DMS153 (cell line): ENCODE measurements at regions not wholly inside any gene's neighbourhood (a gene's known extent, or its start where the extent isn't known, plus 50 kb on each side); places are given as distances from the start of the nearest gene placed in this dataset.

ENCODE experiments used
- DNase-seq: peaks from one replicate; lab custom pipeline; 2025; lab: John Stamatoyannopoulos, UW

- DNase-seq = no peak
Measured at GRCh38 chr6:14660806-14661579, 543.4 kb downstream of the CD83 start.

- no peak for DNase-seq
Measured at GRCh38 chr6:14661691-14662090, 544.1 kb downstream of the CD83 start.

GRCh38 chr6:14664112-14664601 lies 546.6 kb downstream of the CD83 start:
- DNase-seq = peak; percentile 28

- peak; percentile 34 for DNase-seq
Measured at GRCh38 chr6:14664621-14665315, 547.2 kb downstream of the CD83 start.

GRCh38 chr6:14665827-14666724 lies 548.5 kb downstream of the CD83 start:
- no peak for DNase-seq

- DNase-seq = no peak
Measured at GRCh38 chr6:14670806-14671205, 553.2 kb downstream of the CD83 start.

- no peak for DNase-seq
Measured at GRCh38 chr6:14671261-14671681, 553.7 kb downstream of the CD83 start.

GRCh38 chr6:14671937-14672336 lies 554.4 kb downstream of the CD83 start:
- DNase-seq = no peak

GRCh38 chr6:14673201-14673600 lies 555.6 kb downstream of the CD83 start:
- DNase-seq = no peak

- DNase-seq = no peak
Measured at GRCh38 chr6:14674458-14674857, 556.9 kb downstream of the CD83 start.

GRCh38 chr6:14674867-14675648 lies 557.5 kb downstream of the CD83 start:
- DNase-seq = no peak

- DNase-seq = no peak
Measured at GRCh38 chr6:14676064-14676463, 558.5 kb downstream of the CD83 start.

GRCh38 chr6:14676977-14677781 lies 559.6 kb downstream of the CD83 start:
- no peak for DNase-seq

- no peak for DNase-seq
Measured at GRCh38 chr6:14681699-14682487, 564.0 kb upstream of the JARID2 start.

GRCh38 chr6:14682812-14683211 lies 563.1 kb upstream of the JARID2 start:
- no peak for DNase-seq

GRCh38 chr6:14689639-14690038 lies 556.2 kb upstream of the JARID2 start:
- DNase-seq = no peak

GRCh38 chr6:14690120-14691056 lies 555.5 kb upstream of the JARID2 start:
- DNase-seq = no peak

GRCh38 chr6:14692208-14692607 lies 553.7 kb upstream of the JARID2 start:
- no peak for DNase-seq
